Neuronal stem cell (in vitro differentiated cells): ENCODE measurements at regions not wholly inside any gene's neighbourhood (a gene's known extent, or its start where the extent isn't known, plus 50 kb on each side); places are given as distances from the start of the nearest gene placed in this dataset.

Experiments used
- DNase-seq: peaks from one replicate; pipeline ENCODE4 v3.0.0-alpha.2; 2013; ENCODE audit warnings: low spot score
- H2AFZ ChIP-seq: one replicate; pipeline ENCODE4 v1.6.1; 2013; ENCODE audit warnings: mild to moderate bottlenecking, low read length, inconsistent platforms
- H2AK5ac ChIP-seq: 2 replicates; pipeline ENCODE4 v1.6.1; 2013; ENCODE audit warnings: low read depth, mild to moderate bottlenecking, inconsistent platforms, low read length, moderate library complexity, mixed read lengths
- H2BK120ac ChIP-seq: 2 replicates; pipeline ENCODE4 v1.6.1; 2013; ENCODE audit warnings: low read depth, mild to moderate bottlenecking, inconsistent platforms, low read length, moderate library complexity, mixed read lengths
- H2BK12ac ChIP-seq: one replicate; pipeline ENCODE4 v1.6.1; 2013; ENCODE audit warnings: low read length, inconsistent platforms
- H2BK15ac ChIP-seq: 2 replicates; pipeline ENCODE4 v1.6.1; 2013; ENCODE audit warnings: mild to moderate bottlenecking, low read length, inconsistent platforms, mixed read lengths
- H2BK5ac ChIP-seq: one replicate; pipeline ENCODE4 v1.6.1; 2013; ENCODE audit warnings: inconsistent platforms, mild to moderate bottlenecking, low read length, moderate library complexity
- H3K14ac ChIP-seq: one replicate; pipeline ENCODE4 v1.6.1; 2013; ENCODE audit warnings: low read length, inconsistent platforms
- H3K18ac ChIP-seq: 2 replicates; pipeline ENCODE4 v1.6.1; 2013; ENCODE audit warnings: low read length, inconsistent platforms
- H3K23ac ChIP-seq: 2 replicates; pipeline ENCODE4 v1.6.1; 2013; ENCODE audit warnings: low read depth, mild to moderate bottlenecking, mixed read lengths, low read length, inconsistent platforms; ENCODE audit not compliant: poor library complexity
- H3K27ac ChIP-seq: replicated peaks from 3 replicates; pipeline ENCODE4 v1.5.1; 2013; ENCODE audit warnings: low read length, inconsistent platforms
- H3K27me3 ChIP-seq, 3 experiments: 2 replicates each; pipeline ENCODE4 v1.6.1; 2013; ENCODE audit warnings: low read length in 3 of 3, mild to moderate bottlenecking in 2 of 3, inconsistent platforms in 1 of 3, low read depth in 1 of 3, mixed read lengths in 1 of 3, moderate library complexity in 1 of 3; ENCODE audit not compliant: control insufficient read depth in 3 of 3, insufficient read depth in 3 of 3
- H3K36me3 ChIP-seq, 2 donors: replicated peaks in 1 of 2; 2 replicates each; pipeline ENCODE4 v1.6.1; 2013; ENCODE audit warnings: low read length in 2 of 2; ENCODE audit not compliant: control insufficient read depth in 2 of 2, insufficient read depth in 2 of 2
- H3K4ac ChIP-seq: 2 replicates; pipeline ENCODE4 v1.6.1; 2013; ENCODE audit warnings: inconsistent platforms, mild to moderate bottlenecking, low read length, moderate library complexity
- H3K4me1 ChIP-seq, 2 donors: 1 replicate in 1 of 2; 2 replicates in 1 of 2; pipeline ENCODE4 v1.6.1; 2013; ENCODE audit warnings: low read length in 2 of 2, low read depth in 1 of 2; ENCODE audit not compliant: control insufficient read depth in 2 of 2, insufficient read depth in 1 of 2
- H3K4me2 ChIP-seq: one replicate; pipeline ENCODE4 v1.6.1; 2013; ENCODE audit warnings: mild to moderate bottlenecking, low read length, inconsistent platforms; ENCODE audit not compliant: insufficient read depth, poor library complexity, severe bottlenecking
- H3K4me3 ChIP-seq, 2 donors: 2 replicates each; pipeline ENCODE4 v1.5.1; 2013; ENCODE audit warnings: low read length in 2 of 2, mild to moderate bottlenecking in 2 of 2, inconsistent platforms in 1 of 2, moderate library complexity in 1 of 2
- H3K79me1 ChIP-seq: one replicate; pipeline ENCODE4 v1.6.1; 2013; ENCODE audit warnings: low read depth, mild to moderate bottlenecking, inconsistent platforms, low read length, moderate library complexity
- H3K9ac ChIP-seq: one replicate; pipeline ENCODE4 v1.6.1; 2013; ENCODE audit warnings: mild to moderate bottlenecking, low read depth, low read length, inconsistent platforms; ENCODE audit not compliant: poor library complexity
- H3K9me3 ChIP-seq, 2 donors: replicated peaks in 1 of 2; 2 replicates each; pipeline versions ENCODE3 to v1.6.1; 2013; ENCODE audit warnings: low read length in 2 of 2, mild to moderate bottlenecking in 2 of 2, inconsistent platforms in 1 of 2, low read depth in 1 of 2, mixed read lengths in 1 of 2, moderate library complexity in 1 of 2; ENCODE audit not compliant: control insufficient read depth in 2 of 2, insufficient read depth in 1 of 2
- H4K8ac ChIP-seq: one replicate; pipeline ENCODE4 v1.6.1; 2013; ENCODE audit warnings: low read depth, mild to moderate bottlenecking, inconsistent platforms, low read length, moderate library complexity
- H4K91ac ChIP-seq: one replicate; pipeline ENCODE4 v1.6.1; 2013; ENCODE audit warnings: low read length, low read depth, mild to moderate bottlenecking, inconsistent platforms; ENCODE audit not compliant: poor library complexity
- WGBS, 2 donors: extraction: QIAGEN DNeasy Blood & Tissue Kit; methylation state at CpG; one replicate each; pipeline ENCODE4 v1.1.7; 2013; ENCODE audit warnings: missing lambda C conversion rate in 2 of 2, mixed read lengths in 1 of 2; ENCODE audit not compliant: insufficient read length in 2 of 2, insufficient replicate concordance in 1 of 2; ENCODE audit errors: extremely low coverage in 2 of 2; 5-methylcytosine and 5-hydroxymethylcytosine counted together

- H2BK5ac ChIP-seq: no peak overlapping the region
- H3K27me3 ChIP-seq: no peaks in the 10 kb centered on the region
- DNase-seq: no peak
- H3K4me3 ChIP-seq: no peak overlapping the region
- H3K23ac ChIP-seq: no peak overlapping the region
- H3K36me3 ChIP-seq: no peaks in the 10 kb centered on the region
- no peak overlapping the region for H4K8ac ChIP-seq
- no peaks in the 10 kb centered on the region for H3K9me3 ChIP-seq
- H3K4ac ChIP-seq: no peak overlapping the region
- H2AFZ ChIP-seq: no peak overlapping the region
- no peak overlapping the region for H3K4me2 ChIP-seq
- no CpG with 5 or more reads among the region's 5 CpGs for WGBS, 2 donors
- no peak overlapping the region for H3K18ac ChIP-seq
- no peak overlapping the region for H2BK12ac ChIP-seq
- no peak overlapping the region for H3K14ac ChIP-seq
- no peak overlapping the region for H2AK5ac ChIP-seq
- H4K91ac ChIP-seq: no peak overlapping the region
- no peaks in the 10 kb centered on the region for H3K79me1 ChIP-seq
- no peak overlapping the region for H2BK15ac ChIP-seq
- H3K4me1 ChIP-seq: no peaks in the 10 kb centered on the region
- no peak overlapping the region for H3K9ac ChIP-seq
- no peak overlapping the region for H2BK120ac ChIP-seq
- H3K27ac ChIP-seq: no peak overlapping the region
These were observed 751.6 kb downstream of the NOVA1 start for GRCh38 chr14:25846246-25846645.

DNA sequence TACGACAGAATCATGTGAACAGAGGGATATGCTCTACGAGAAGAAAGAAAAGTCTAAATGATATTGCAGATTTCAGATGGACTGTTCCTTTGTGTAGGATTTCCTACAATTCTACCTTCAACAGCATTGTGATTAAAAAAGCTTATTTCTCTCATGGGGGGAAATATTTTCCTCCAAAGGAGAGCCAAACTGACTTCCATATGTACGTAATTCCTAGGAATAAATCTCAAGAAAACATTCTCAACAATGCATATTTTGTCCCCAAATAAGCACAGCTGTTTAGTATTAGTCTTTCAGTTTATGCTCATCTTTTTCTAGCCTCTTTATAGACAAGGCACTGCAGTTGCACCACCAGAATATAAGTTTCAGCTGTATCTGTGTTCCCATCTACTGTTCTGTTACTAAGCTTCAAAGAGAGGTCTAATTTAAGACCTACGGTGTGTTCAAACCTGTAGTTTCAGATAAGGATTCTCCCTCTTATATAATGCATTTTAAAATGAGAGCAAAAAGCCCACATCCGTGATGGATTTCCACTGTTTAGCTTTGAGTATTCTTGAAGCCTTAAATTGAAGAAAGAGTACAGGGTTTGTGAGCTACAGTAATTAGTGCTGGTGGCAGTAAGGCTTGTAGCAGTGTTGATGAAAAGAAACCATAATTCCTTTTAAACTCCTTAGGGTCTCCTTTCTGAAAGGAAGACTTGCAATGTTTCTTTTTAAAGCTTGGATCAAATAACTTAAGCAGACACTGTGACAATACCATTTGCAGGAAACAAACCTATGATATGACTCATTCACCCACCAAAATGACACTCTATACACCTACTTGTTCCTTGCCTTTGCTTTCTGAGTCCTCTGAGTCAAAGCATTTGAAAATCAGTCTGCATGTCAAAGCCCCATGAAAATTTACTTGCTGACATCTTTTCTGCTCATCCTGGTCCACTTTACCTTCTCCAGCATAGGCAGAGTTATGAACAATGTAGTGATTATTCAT, 754.1 kb downstream of the NOVA1 start:
- no peak for DNase-seq
- no peak overlapping the region for H3K4me2 ChIP-seq
- H3K4ac ChIP-seq: no peak overlapping the region
- no peak overlapping the region for H2BK12ac ChIP-seq
- no peak overlapping the region for H2BK15ac ChIP-seq
- H3K23ac ChIP-seq: no peak overlapping the region
- no peaks in the 10 kb centered on the region for H3K9me3 ChIP-seq
- no peaks in the 10 kb centered on the region for H3K79me1 ChIP-seq
- no peaks in the 10 kb centered on the region for H3K4me1 ChIP-seq
- no peak overlapping the region for H3K18ac ChIP-seq
- WGBS, 2 donors: no CpG with 5 or more reads among the region's 5 CpGs
- no peak overlapping the region for H2AFZ ChIP-seq
- no peak overlapping the region for H2BK5ac ChIP-seq
- H2AK5ac ChIP-seq: no peak overlapping the region
- H3K4me3 ChIP-seq: no peak overlapping the region
- no peak overlapping the region for H4K91ac ChIP-seq
- H3K9ac ChIP-seq: no peak overlapping the region
- no peak overlapping the region for H2BK120ac ChIP-seq
- no peaks in the 10 kb centered on the region for H3K36me3 ChIP-seq
- H3K14ac ChIP-seq: no peak overlapping the region
- H3K27ac ChIP-seq: no peak overlapping the region
- H3K27me3 ChIP-seq: no peaks in the 10 kb centered on the region
- no peak overlapping the region for H4K8ac ChIP-seq

DNA sequence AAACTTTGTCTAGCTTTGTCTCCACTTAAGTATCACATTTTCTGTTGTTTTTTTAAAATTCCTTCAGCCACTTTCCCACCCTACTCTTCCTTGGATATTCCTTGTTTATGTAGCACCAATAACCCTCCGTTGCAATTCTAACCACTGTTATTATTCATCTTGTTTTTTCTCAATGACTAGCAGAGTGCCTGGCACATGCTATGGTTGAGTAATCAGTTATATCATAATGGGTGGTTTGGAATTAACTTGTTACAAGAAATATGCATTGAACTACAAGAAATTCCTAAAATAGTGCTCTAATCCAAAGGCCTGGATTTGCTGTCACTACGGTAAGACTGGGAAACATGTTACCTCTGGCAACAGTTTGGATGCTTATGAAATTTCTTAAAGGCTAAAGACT, 756.6 kb downstream of the NOVA1 start:
- no peak overlapping the region for H2AFZ ChIP-seq
- no peak overlapping the region for H3K14ac ChIP-seq
- H3K79me1 ChIP-seq: no peaks in the 10 kb centered on the region
- no peaks in the 10 kb centered on the region for H3K27me3 ChIP-seq
- no peak overlapping the region for H2BK12ac ChIP-seq
- H3K27ac ChIP-seq: no peak overlapping the region
- peaks cover 0 to 3% of the 10 kb centered on the region in 2 donors for H3K36me3 ChIP-seq
- H3K4me1 ChIP-seq: no peaks in the 10 kb centered on the region
- H4K91ac ChIP-seq: no peak overlapping the region
- H2BK120ac ChIP-seq: no peak overlapping the region
- no peak overlapping the region for H3K18ac ChIP-seq
- no peak overlapping the region for H3K4me3 ChIP-seq
- H4K8ac ChIP-seq: no peak overlapping the region
- no peaks in the 10 kb centered on the region for H3K9me3 ChIP-seq
- H2BK15ac ChIP-seq: no peak overlapping the region
- H2AK5ac ChIP-seq: no peak overlapping the region
- H3K4ac ChIP-seq: no peak overlapping the region
- no peak for DNase-seq
- no peak overlapping the region for H3K23ac ChIP-seq
- H2BK5ac ChIP-seq: no peak overlapping the region
- WGBS, 2 donors: no CpG with 5 or more reads among the region's 2 CpGs
- no peak overlapping the region for H3K9ac ChIP-seq
- H3K4me2 ChIP-seq: no peak overlapping the region

DNA sequence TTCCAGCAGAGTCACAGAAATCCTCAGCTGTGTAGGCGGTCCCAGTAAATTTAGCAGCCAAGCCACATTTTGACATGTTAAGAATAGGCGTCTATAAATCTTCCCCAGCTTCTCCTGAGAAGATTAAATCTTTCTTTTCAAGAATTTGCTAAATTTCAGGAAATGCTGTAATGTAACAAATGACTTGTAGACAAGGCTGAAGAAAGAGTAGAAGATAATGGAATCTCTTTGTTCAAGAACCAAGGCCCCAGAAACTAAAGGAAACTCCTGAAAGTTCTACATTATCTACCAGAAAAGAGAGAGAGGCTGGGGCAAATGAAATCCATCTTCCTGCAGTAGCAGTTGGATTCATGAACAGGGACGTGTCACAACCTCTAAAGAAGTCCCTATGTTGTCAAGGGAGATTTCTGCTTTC, 760.3 kb downstream of the NOVA1 start:
- H3K79me1 ChIP-seq: no peaks in the 10 kb centered on the region
- H2BK15ac ChIP-seq: no peak overlapping the region
- peaks cover 0 to 2% of the 10 kb centered on the region in 2 donors for H3K4me1 ChIP-seq
- no peak overlapping the region for H2BK5ac ChIP-seq
- H4K91ac ChIP-seq: no peak overlapping the region
- H3K14ac ChIP-seq: no peak overlapping the region
- H4K8ac ChIP-seq: no peak overlapping the region
- no peaks in the 10 kb centered on the region for H3K9me3 ChIP-seq
- WGBS, 2 donors: no CpG with 5 or more reads among the region's 3 CpGs
- H3K23ac ChIP-seq: no peak overlapping the region
- H3K4me2 ChIP-seq: no peak overlapping the region
- H2BK12ac ChIP-seq: no peak overlapping the region
- no peaks in the 10 kb centered on the region for H3K27me3 ChIP-seq
- H2AFZ ChIP-seq: no peak overlapping the region
- no peak overlapping the region for H3K27ac ChIP-seq
- H3K9ac ChIP-seq: no peak overlapping the region
- peaks cover 0 to 15% of the 10 kb centered on the region in 2 donors for H3K36me3 ChIP-seq
- no peak overlapping the region for H3K18ac ChIP-seq
- no peak for DNase-seq
- no peak overlapping the region for H3K4ac ChIP-seq
- no peak overlapping the region for H3K4me3 ChIP-seq
- H2BK120ac ChIP-seq: no peak overlapping the region
- no peak overlapping the region for H2AK5ac ChIP-seq
